Neural progenitor cell (in vitro differentiated cells): ENCODE measurements at regions not wholly inside any gene's neighbourhood (a gene's known extent, or its start where the extent isn't known, plus 50 kb on each side); places are given as distances from the start of the nearest gene placed in this dataset.

Source experiments
- EZH2phosphoT487 ChIP-seq: fragments of 200-600 bp; sonication (generic); IDR thresholded peaks from 2 replicates; pipeline ENCODE4 v1.6.1; 2017; ENCODE audit warnings: antibody characterized with exemption
- TF ChIP-seq, protein P1 (sequence below): fragments of 200-600 bp; sonication (generic); IDR thresholded peaks from 2 replicates; pipeline ENCODE4 v1.5.1; 2017; ENCODE audit warnings: antibody characterized with exemption, mild to moderate bottlenecking

DNA sequence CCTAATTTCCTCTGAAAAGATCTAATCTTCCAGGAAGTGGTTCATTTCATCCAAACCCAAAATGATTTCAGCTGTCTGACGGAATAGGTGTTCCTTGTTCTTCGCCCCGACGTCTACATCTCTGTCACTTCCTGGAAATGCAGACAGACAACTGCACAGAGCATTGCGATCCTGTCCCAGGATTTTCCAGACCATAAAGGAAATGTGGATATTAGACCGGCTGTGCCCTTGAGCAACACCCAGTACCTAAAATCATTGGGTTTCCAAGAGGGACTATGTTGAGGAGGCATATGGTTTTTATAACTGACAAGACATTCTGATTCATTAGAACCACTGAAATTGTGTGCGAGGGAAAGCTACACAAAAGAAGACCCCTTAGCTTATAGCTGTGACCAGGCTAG lies 74.2 kb downstream of the MSX2 start:
- TF ChIP-seq, protein P1, sequence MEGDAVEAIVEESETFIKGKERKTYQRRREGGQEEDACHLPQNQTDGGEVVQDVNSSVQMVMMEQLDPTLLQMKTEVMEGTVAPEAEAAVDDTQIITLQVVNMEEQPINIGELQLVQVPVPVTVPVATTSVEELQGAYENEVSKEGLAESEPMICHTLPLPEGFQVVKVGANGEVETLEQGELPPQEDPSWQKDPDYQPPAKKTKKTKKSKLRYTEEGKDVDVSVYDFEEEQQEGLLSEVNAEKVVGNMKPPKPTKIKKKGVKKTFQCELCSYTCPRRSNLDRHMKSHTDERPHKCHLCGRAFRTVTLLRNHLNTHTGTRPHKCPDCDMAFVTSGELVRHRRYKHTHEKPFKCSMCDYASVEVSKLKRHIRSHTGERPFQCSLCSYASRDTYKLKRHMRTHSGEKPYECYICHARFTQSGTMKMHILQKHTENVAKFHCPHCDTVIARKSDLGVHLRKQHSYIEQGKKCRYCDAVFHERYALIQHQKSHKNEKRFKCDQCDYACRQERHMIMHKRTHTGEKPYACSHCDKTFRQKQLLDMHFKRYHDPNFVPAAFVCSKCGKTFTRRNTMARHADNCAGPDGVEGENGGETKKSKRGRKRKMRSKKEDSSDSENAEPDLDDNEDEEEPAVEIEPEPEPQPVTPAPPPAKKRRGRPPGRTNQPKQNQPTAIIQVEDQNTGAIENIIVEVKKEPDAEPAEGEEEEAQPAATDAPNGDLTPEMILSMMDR = no peak
- no peak for TF ChIP-seq EZH2phosphoT487
